22Rv1 (cell line): ENCODE measurements at regions not wholly inside any gene's neighbourhood (a gene's known extent, or its start where the extent isn't known, plus 50 kb on each side); places are given as distances from the start of the nearest gene placed in this dataset.

Experiments used
- H3K27ac ChIP-seq: fragments of 450-650 bp; 2 replicates; pipeline ENCODE4 v1.5.1; 2017
- ZFX ChIP-seq: fragments of 450-650 bp; IDR thresholded peaks from 2 replicates; pipeline ENCODE4 v1.6.1; 2017; ENCODE audit warnings: antibody characterized with exemption, borderline replicate concordance
- TF ChIP-seq, protein P1 (sequence below): fragments of 450-650 bp; IDR thresholded peaks from 2 replicates; pipeline ENCODE4 v1.5.1; 2017; ENCODE audit warnings: mild to moderate bottlenecking

DNA sequence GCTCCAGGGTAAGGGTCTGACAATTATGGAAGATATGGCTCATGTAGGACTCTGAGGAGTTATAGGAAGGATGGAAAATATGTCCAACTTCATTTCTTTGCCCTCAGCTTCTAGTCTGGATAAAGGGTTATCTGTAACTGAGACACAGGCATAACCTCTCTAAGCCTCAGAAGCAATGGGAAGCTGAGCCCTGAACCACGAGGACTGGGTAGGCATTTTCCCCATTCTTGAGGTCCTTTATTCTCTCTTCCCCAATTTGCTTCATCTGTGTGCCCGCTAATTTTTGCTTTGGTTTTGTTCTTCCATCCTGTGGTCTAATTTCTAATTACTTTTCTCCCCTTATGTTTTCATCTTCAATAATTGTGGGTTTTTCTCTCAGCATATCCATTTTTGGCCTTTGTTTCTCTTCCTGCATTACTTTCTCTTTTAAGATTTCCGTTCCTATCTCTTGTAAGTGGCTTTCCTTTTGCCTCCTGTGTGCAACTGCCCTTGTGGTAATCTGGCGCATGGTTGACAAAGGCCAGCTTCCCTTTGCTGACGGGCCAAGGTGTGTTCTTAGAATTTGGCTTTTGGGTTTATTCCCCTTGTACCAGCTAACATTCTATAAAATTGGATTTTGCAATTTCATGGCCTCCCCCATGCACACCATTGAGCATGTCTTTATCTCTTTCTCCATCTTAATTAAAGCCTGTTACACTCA lies 343.8 kb downstream of the TXNL1 start:
- TF ChIP-seq, protein P1, sequence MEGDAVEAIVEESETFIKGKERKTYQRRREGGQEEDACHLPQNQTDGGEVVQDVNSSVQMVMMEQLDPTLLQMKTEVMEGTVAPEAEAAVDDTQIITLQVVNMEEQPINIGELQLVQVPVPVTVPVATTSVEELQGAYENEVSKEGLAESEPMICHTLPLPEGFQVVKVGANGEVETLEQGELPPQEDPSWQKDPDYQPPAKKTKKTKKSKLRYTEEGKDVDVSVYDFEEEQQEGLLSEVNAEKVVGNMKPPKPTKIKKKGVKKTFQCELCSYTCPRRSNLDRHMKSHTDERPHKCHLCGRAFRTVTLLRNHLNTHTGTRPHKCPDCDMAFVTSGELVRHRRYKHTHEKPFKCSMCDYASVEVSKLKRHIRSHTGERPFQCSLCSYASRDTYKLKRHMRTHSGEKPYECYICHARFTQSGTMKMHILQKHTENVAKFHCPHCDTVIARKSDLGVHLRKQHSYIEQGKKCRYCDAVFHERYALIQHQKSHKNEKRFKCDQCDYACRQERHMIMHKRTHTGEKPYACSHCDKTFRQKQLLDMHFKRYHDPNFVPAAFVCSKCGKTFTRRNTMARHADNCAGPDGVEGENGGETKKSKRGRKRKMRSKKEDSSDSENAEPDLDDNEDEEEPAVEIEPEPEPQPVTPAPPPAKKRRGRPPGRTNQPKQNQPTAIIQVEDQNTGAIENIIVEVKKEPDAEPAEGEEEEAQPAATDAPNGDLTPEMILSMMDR = no peak
- no peak for TF ChIP-seq ZFX
- H3K27ac ChIP-seq = no peak overlapping the region

DNA sequence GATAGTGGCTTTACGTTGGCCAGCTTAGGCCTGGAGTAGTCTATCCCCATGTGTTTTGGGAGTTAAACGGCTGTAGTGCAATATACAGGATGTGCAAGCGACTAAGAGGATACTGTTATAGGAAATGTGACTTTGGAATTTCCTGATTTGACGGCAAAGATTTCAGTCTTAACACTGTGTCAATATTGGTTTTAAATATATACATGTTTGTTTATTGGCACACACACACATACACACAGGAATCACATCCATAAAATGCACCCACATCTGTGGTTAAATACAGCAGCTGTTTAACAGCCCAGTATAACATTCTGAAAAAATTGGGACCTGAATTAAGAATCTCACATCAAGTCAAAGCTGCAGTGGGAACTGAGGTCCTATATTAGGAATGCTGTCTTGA lies 347.1 kb downstream of the TXNL1 start:
- H3K27ac ChIP-seq = no peak overlapping the region
- TF ChIP-seq ZFX = no peak
- TF ChIP-seq, protein P1 = no peak

DNA sequence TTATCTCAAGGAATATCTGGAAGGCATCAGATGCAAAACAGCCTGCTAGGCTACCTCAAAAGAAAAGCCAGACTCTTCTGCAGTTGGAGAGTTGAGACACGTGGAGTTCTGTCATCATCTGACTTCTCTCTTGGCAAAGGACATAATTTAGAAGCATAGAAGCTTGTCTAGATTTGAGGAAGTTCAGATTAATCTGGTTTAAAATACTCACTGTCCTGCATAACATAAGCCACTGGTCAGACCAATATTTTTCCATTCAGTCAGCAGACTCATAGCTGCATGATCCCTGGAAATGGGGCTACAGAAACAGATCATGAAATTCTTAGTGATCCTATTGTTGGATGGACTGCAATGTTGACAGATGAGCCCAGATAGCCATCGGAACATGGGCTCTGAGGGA lies 349.0 kb downstream of the TXNL1 start:
- TF ChIP-seq, protein P1 = no peak
- TF ChIP-seq ZFX = no peak
- H3K27ac ChIP-seq = no peak overlapping the region

DNA sequence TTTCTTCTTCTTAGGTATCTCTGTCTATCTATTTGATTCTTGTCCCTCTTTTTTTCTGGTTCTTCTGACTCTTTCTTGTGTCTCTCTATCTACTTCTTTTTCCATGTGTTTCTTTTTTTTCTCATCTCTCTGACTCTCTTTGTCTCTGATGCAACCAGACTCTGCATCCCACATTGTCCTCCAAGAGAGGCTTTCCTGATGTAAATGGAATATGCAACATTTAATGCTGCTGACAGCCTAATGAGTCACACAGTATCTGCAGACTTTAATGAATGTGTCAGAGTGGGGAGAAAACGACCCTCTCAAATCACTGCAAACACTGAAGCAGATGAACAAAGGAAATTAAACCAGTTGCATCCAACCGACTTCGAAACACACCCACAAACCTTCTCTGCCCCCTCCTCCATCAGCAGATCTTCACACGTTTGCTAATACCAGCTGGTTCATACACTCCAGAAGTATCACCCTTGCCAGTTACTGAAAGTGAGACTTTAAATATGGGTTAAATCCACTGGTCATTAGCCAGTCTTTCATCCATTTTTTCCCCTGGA lies 351.5 kb downstream of the TXNL1 start:
- no peak for TF ChIP-seq ZFX
- H3K27ac ChIP-seq = no peak overlapping the region

GRCh38 chr18:56285387-56286065 lies 352.9 kb downstream of the TXNL1 start:
- no peak overlapping the region for H3K27ac ChIP-seq
- no peak for TF ChIP-seq ZFX
- TF ChIP-seq, protein P1 = no peak

- H3K27ac ChIP-seq = no peak overlapping the region
- TF ChIP-seq, protein P1 = no peak
- no peak for TF ChIP-seq ZFX
Observed at GRCh38 chr18:56284319-56284718, 354.1 kb downstream of the TXNL1 start.

GRCh38 chr18:56283316-56283715 lies 355.1 kb downstream of the TXNL1 start:
- TF ChIP-seq, protein P1 = no peak
- TF ChIP-seq ZFX = no peak
- H3K27ac ChIP-seq = no peak overlapping the region
